ENCODE measurements at regions not wholly inside any gene's neighbourhood (a gene's known extent, or its start where the extent isn't known, plus 50 kb on each side); places are given as distances from the start of the nearest gene placed in this dataset.

GRCh38 chrX:95218976-95219375 is 1465.7 kb upstream of the DIAPH2 start:
- TF ChIP-seq CTCF (IDR thresholded peaks at IDR 0.05; ENCODE audit: borderline replicate concordance, insufficient read depth, low read depth, low read length) = no peak

GRCh38 chrX:95248386-95248785 is 1436.3 kb upstream of the DIAPH2 start:
- no peak for TF ChIP-seq CTCF (IDR thresholded peaks at IDR 0.05; ENCODE audit: borderline replicate concordance, insufficient read depth, low read depth, low read length)
- H3K4me3 ChIP-seq (ENCODE audit: low read depth, low read length) = no peak overlapping the region

More at GRCh38 chrX:95218976-95219375, 1465.7 kb upstream of the DIAPH2 start:
- no peak overlapping the region for H3K4me3 ChIP-seq (ENCODE audit: low read depth, low read length)

GRCh38 chrX:95290455-95290854 is 1394.2 kb upstream of the DIAPH2 start:
- no peak for TF ChIP-seq CTCF (IDR thresholded peaks at IDR 0.05; ENCODE audit: borderline replicate concordance, insufficient read depth, low read depth, low read length)
- no peak overlapping the region for H3K4me3 ChIP-seq (ENCODE audit: low read depth, low read length)

- H3K4me3 ChIP-seq (ENCODE audit: low read depth, low read length) = no peak overlapping the region
- TF ChIP-seq CTCF (IDR thresholded peaks at IDR 0.05; ENCODE audit: borderline replicate concordance, insufficient read depth, low read depth, low read length) = no peak
Measured at GRCh38 chrX:95291561-95291960, 1393.1 kb upstream of the DIAPH2 start.

GRCh38 chrX:95318882-95319281 is 1365.8 kb upstream of the DIAPH2 start:
- TF ChIP-seq CTCF (IDR thresholded peaks at IDR 0.05; ENCODE audit: borderline replicate concordance, insufficient read depth, low read depth, low read length) = peak; percentile 42; the same call in 1 of the 2 replicates
- H3K4me3 ChIP-seq (ENCODE audit: low read depth, low read length) = no peak overlapping the region

- TF ChIP-seq CTCF (IDR thresholded peaks at IDR 0.05; ENCODE audit: borderline replicate concordance, insufficient read depth, low read depth, low read length) = no peak
- no peak overlapping the region for H3K4me3 ChIP-seq (ENCODE audit: low read depth, low read length)
Measured at GRCh38 chrX:95325185-95325584, 1359.5 kb upstream of the DIAPH2 start.

GRCh38 chrX:95330292-95330691 is 1354.3 kb upstream of the DIAPH2 start:
- no peak for TF ChIP-seq CTCF (IDR thresholded peaks at IDR 0.05; ENCODE audit: borderline replicate concordance, insufficient read depth, low read depth, low read length)
- H3K4me3 ChIP-seq (ENCODE audit: low read depth, low read length) = no peak overlapping the region
